HEK293 (cell line): ENCODE measurements at regions not wholly inside any gene's neighbourhood (a gene's known extent, or its start where the extent isn't known, plus 50 kb on each side); places are given as distances from the start of the nearest gene placed in this dataset.

Experiments used
- CTCF ChIA-PET: fragments of 350-600 bp; formaldehyde crosslinking; extraction: SDS; loops from one replicate; lab custom pipeline; 2021; ENCODE audit warnings: antibody characterized with exemption; lab: Yijun Ruan, JAX
- POLR2A ChIA-PET: fragments of 300-600 bp; formaldehyde crosslinking; extraction: SDS; loops from one replicate; lab custom pipeline; 2020; ENCODE audit warnings: antibody characterized with exemption, inconsistent platforms; lab: Yijun Ruan, JAX
- H3K27ac ChIP-seq: fragments of 200-500 bp; sonication (Bioruptor generic); 2 replicates; pipeline ENCODE4 v1.5.1; 2014; ENCODE audit warnings: low read depth, low read length, control low read depth, inconsistent platforms; ENCODE audit errors: extremely low read depth
- H3K36me3 ChIP-seq, 2 experiments: fragments of 200-500 bp in 1 of 2; sonication (Bioruptor generic) in 1 of 2; 1 replicate in 1 of 2; 2 replicates in 1 of 2; pipeline ENCODE4 v1.5.1; 2014 to 2017; ENCODE audit warnings: inconsistent platforms in 2 of 2, low read length in 2 of 2; ENCODE audit not compliant: control insufficient read depth in 2 of 2, insufficient read depth in 1 of 2
- H3K4me1 ChIP-seq: fragments of 200-500 bp; sonication (Bioruptor generic); 2 replicates; pipeline ENCODE4 v1.5.1; 2014; ENCODE audit warnings: mild to moderate bottlenecking, low read length, inconsistent platforms; ENCODE audit not compliant: control insufficient read depth, insufficient read depth
- H3K4me3 ChIP-seq: 2 replicates; pipeline ENCODE4 v1.5.1; 2011; ENCODE audit warnings: low read depth, mild to moderate bottlenecking, control low read depth, low read length, moderate library complexity
- H3K9me3 ChIP-seq: fragments of 200-500 bp; sonication (Bioruptor generic); 2 replicates; pipeline ENCODE4 v1.5.1; 2014; ENCODE audit warnings: low read depth, low read length, inconsistent platforms; ENCODE audit not compliant: control insufficient read depth, insufficient read depth
- ZNF302 ChIP-seq: fragments of 450-650 bp; formaldehyde crosslinking; IDR thresholded peaks from 2 replicates; pipeline ENCODE4 v1.5.1; 2016; ENCODE audit warnings: missing biosample characterization, missing genetic modification characterization, low read depth
- ZNF324 ChIP-seq: fragments of 450-650 bp; formaldehyde crosslinking; IDR thresholded peaks from 2 replicates; pipeline ENCODE4 v1.5.1; 2016; ENCODE audit warnings: missing biosample characterization, missing genetic modification characterization
- ZNF426 ChIP-seq: fragments of 450-650 bp; formaldehyde crosslinking; IDR thresholded peaks from 2 replicates; pipeline ENCODE4 v1.5.1; 2017; ENCODE audit warnings: missing biosample characterization, missing genetic modification characterization, mild to moderate bottlenecking, inconsistent platforms, moderate library complexity
- ZNF514 ChIP-seq: fragments of 450-650 bp; formaldehyde crosslinking; IDR thresholded peaks from 2 replicates; pipeline ENCODE4 v1.5.1; 2016; ENCODE audit warnings: missing biosample characterization, missing genetic modification characterization
- ZNF529 ChIP-seq: fragments of 450-650 bp; formaldehyde crosslinking; IDR thresholded peaks from 2 replicates; pipeline ENCODE4 v1.5.1; 2017; ENCODE audit warnings: missing genetic modification characterization, missing biosample characterization; ENCODE audit not compliant: insufficient replicate concordance
- ZNF530 ChIP-seq: fragments of 450-650 bp; formaldehyde crosslinking; IDR thresholded peaks from 2 replicates; pipeline ENCODE4 v1.5.1; 2016; ENCODE audit warnings: low read depth, missing biosample characterization, missing genetic modification characterization
- ZNF555 ChIP-seq: fragments of 450-650 bp; formaldehyde crosslinking; conservative IDR thresholded peaks from 2 replicates; pipeline ENCODE4 v1.5.1; 2017; ENCODE audit warnings: missing biosample characterization, mild to moderate bottlenecking, missing genetic modification characterization, inconsistent platforms
- ZNF600 ChIP-seq: fragments of 450-650 bp; formaldehyde crosslinking; IDR thresholded peaks from 2 replicates; pipeline ENCODE4 v1.5.1; 2016; ENCODE audit warnings: missing biosample characterization, missing genetic modification characterization
- ZNF660 ChIP-seq: fragments of 450-650 bp; IDR thresholded peaks from 2 replicates; pipeline ENCODE4 v1.5.1; 2018; ENCODE audit warnings: missing biosample characterization, mild to moderate bottlenecking, missing genetic modification characterization
- ZNF677 ChIP-seq: fragments of 450-650 bp; IDR thresholded peaks from 2 replicates; pipeline ENCODE4 v1.5.0; 2018; ENCODE audit warnings: missing biosample characterization, mild to moderate bottlenecking, missing genetic modification characterization, moderate library complexity
- TF ChIP-seq, protein P1 (sequence below): fragments of 450-650 bp; formaldehyde crosslinking; IDR thresholded peaks from 2 replicates; pipeline ENCODE4 v1.5.1; 2016; ENCODE audit warnings: missing biosample characterization, missing genetic modification characterization
- TF ChIP-seq, protein P2 (sequence below): fragments of 450-650 bp; formaldehyde crosslinking; IDR thresholded peaks from 2 replicates; pipeline ENCODE4 v1.5.1; 2016; ENCODE audit warnings: missing biosample characterization, missing genetic modification characterization, borderline replicate concordance
- TF ChIP-seq, protein P3 (sequence below): fragments of 450-650 bp; formaldehyde crosslinking; IDR thresholded peaks from 2 replicates; pipeline ENCODE4 v1.5.1; 2016; ENCODE audit warnings: missing biosample characterization, missing genetic modification characterization, low read depth

DNA sequence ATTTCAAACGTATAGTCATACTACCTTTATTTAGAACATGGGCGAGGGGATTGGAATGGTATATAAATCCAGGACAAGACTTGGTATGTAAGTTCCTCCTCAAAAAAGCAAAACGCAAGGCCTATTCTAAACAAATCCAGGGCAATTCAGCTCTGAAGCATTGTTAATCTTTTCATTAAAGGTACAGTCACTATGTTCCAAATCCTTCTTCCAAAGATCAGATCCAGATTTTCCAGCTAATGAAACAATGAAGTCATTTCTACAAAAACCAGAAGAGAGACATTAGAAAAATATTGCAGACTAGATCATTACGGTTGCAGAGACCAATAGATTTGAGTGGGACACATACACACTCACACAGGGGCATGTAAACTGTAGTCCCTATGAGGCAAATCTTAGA is 116.1 kb upstream of the BNC2 start (continued):
- TF ChIP-seq ZNF529 (tag by site-specific recombination), result no peak
- TF ChIP-seq, all 188 proteins: peak for 0

DNA sequence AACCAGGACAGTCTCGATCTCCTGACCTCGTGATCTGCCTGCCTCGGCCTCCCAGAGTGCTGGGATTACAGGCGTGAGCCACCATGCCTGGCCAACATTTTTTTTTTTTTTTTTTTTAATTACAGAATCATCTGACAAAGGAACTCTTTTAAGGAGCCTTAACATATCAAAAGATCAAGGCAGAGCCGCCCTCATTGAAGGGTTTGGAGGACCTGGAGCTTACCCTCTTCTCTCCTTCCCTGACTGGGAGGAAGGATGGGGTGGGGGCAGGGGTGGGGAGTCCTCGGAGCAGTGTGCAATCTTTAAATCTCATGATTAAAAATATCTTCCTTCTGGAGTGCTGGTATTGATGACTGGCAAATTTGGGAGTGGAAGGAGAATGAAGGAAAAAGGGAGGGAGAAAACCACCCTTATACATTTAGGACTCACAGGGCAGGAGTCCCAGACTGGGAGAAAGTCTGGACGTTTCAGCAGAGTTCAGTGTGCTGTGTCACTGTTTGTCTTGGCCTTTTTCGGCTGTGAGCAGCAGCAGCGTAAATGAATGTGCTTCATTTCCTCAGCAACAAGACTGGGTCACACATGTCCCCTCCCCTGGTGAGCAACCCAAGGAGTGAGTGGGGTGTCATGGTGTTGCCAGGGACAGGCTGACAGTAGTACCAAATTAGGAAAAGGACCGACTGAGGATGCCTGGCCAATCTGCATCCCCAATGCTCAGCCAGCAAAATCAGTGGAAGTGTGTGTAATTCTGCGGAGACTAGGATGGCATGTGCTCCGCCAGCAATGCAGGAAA is 115.3 kb upstream of the BNC2 start:
- ChIA-PET POLR2A (no interaction called here), CTCF (no interaction called here)
- Histone ChIP-seq H3K36me3 (no peaks in the 10 kb centered on the region), H3K4me1 (no peaks in the 10 kb centered on the region)
- TF ChIP-seq ZNF514 (tag by site-specific recombination) (no peak), ZNF600 (no peak), ZNF324 (no peak), ZNF426 (no peak), ZNF555 (tag by site-specific recombination) (no peak), ZNF677 (tag by site-specific recombination) (no peak), ZNF530 (no peak), ZNF302 (tag by site-specific recombination) (no peak)
- TF ChIP-seq, protein P1, sequence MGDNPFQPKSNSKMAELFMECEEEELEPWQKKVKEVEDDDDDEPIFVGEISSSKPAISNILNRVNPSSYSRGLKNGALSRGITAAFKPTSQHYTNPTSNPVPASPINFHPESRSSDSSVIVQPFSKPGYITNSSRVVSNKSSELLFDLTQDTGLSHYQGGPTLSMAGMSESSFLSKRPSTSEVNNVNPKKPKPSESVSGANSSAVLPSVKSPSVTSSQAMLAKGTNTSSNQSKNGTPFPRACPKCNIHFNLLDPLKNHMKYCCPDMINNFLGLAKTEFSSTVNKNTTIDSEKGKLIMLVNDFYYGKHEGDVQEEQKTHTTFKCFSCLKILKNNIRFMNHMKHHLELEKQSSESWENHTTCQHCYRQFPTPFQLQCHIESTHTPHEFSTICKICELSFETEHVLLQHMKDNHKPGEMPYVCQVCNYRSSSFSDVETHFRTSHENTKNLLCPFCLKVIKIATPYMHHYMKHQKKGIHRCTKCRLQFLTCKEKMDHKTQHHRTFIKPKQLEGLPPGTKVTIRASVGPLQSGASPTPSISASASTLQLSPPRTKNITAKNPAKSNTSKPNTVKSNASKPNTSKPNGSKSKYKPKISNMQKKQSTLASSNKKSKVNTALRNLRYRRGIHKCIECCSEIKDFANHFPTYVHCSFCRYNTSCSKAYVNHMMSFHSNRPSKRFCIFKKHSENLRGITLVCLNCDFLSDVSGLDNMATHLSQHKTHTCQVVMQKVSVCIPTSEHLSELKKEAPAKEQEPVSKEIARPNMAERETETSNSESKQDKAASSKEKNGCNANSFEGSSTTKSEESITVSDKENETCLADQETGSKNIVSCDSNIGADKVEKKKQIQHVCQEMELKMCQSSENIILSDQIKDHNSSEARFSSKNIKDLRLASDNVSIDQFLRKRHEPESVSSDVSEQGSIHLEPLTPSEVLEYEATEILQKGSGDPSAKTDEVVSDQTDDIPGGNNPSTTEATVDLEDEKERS (tag by site-specific recombination), result no peak
- TF ChIP-seq, all 188 proteins: peak for 0
- no peaks in the 10 kb centered on the region for H3K9me3 ChIP-seq
- no peak overlapping the region for H3K4me3 ChIP-seq
- H3K27ac ChIP-seq, result no peak overlapping the region

DNA sequence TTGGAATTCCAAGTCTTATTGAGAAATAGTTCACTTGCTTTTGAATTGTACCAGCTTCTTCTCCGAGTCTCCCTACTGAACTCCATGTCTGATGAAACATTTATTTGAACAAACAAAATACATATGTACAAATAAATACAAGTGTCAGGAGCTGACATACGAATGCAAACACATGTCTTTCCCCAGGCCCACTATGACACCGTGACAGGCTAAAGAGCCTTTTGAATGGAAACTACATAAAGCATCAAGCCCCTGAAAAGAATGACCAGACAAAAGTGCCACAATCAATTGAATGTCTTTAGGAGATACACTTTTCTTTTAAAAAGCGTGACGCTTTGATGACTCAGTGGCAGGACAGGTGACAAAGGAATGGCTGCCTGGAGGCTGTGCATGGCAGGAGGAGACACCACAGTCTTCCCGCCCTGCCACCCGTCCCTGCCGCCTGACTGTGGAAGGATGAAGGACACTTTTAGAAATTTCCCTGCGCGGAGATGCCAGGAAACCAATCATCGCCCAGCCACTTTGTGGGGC is 112.4 kb upstream of the BNC2 start:
- Histone ChIP-seq H3K4me1 (no peaks in the 10 kb centered on the region), H3K36me3 (no peaks in the 10 kb centered on the region), H3K27ac (no peak overlapping the region), H3K4me3 (no peak overlapping the region), H3K9me3 (no peaks in the 10 kb centered on the region)
- TF ChIP-seq, protein P2, sequence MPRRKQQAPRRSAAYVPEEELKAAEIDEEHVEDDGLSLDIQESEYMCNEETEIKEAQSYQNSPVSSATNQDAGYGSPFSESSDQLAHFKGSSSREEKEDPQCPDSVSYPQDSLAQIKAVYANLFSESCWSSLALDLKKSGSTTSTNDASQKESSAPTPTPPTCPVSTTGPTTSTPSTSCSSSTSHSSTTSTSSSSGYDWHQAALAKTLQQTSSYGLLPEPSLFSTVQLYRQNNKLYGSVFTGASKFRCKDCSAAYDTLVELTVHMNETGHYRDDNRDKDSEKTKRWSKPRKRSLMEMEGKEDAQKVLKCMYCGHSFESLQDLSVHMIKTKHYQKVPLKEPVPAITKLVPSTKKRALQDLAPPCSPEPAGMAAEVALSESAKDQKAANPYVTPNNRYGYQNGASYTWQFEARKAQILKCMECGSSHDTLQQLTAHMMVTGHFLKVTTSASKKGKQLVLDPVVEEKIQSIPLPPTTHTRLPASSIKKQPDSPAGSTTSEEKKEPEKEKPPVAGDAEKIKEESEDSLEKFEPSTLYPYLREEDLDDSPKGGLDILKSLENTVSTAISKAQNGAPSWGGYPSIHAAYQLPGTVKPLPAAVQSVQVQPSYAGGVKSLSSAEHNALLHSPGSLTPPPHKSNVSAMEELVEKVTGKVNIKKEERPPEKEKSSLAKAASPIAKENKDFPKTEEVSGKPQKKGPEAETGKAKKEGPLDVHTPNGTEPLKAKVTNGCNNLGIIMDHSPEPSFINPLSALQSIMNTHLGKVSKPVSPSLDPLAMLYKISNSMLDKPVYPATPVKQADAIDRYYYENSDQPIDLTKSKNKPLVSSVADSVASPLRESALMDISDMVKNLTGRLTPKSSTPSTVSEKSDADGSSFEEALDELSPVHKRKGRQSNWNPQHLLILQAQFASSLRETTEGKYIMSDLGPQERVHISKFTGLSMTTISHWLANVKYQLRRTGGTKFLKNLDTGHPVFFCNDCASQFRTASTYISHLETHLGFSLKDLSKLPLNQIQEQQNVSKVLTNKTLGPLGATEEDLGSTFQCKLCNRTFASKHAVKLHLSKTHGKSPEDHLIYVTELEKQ (tag by site-specific recombination), result no peak
- TF ChIP-seq, protein P3, sequence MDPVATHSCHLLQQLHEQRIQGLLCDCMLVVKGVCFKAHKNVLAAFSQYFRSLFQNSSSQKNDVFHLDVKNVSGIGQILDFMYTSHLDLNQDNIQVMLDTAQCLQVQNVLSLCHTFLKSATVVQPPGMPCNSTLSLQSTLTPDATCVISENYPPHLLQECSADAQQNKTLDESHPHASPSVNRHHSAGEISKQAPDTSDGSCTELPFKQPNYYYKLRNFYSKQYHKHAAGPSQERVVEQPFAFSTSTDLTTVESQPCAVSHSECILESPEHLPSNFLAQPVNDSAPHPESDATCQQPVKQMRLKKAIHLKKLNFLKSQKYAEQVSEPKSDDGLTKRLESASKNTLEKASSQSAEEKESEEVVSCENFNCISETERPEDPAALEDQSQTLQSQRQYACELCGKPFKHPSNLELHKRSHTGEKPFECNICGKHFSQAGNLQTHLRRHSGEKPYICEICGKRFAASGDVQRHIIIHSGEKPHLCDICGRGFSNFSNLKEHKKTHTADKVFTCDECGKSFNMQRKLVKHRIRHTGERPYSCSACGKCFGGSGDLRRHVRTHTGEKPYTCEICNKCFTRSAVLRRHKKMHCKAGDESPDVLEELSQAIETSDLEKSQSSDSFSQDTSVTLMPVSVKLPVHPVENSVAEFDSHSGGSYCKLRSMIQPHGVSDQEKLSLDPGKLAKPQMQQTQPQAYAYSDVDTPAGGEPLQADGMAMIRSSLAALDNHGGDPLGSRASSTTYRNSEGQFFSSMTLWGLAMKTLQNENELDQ (tag by site-specific recombination), result no peak
- no peak for TF ChIP-seq ZNF660 (tag by site-specific recombination)
- ChIA-PET POLR2A (no interaction called here), CTCF (no interaction called here)
